ENCODE measurements at regions not wholly inside any gene's neighbourhood (a gene's known extent, or its start where the extent isn't known, plus 50 kb on each side); places are given as distances from the start of the nearest gene placed in this dataset.
A peak's percentile ranks its signal among the peaks of the same experiment; 100 is the strongest.

GRCh38 chr2:228701506-228701905 lies 520.0 kb upstream of the SPHKAP start:
- DNase-seq, result no peak

- no peak for DNase-seq
Measured at GRCh38 chr2:228700638-228701037, 519.2 kb upstream of the SPHKAP start.

GRCh38 chr2:228699888-228700287 lies 518.4 kb upstream of the SPHKAP start:
- no peak for DNase-seq

- DNase-seq, result no peak
Measured at GRCh38 chr2:228699400-228699799, 517.9 kb upstream of the SPHKAP start.

- no peak for DNase-seq
Measured at GRCh38 chr2:228698963-228699362, 517.5 kb upstream of the SPHKAP start.

GRCh38 chr2:228697456-228697855 lies 516.0 kb upstream of the SPHKAP start:
- DNase-seq, result no peak

GRCh38 chr2:228690681-228691080 lies 509.2 kb upstream of the SPHKAP start:
- no peak for DNase-seq

- DNase-seq, result peak; percentile 33
Measured at GRCh38 chr2:228689053-228689452, 507.6 kb upstream of the SPHKAP start.

- no peak for DNase-seq
Measured at GRCh38 chr2:228688007-228688645, 506.6 kb upstream of the SPHKAP start.

GRCh38 chr2:228681979-228682378 lies 500.5 kb upstream of the SPHKAP start:
- no peak for DNase-seq

- DNase-seq, result no peak
Measured at GRCh38 chr2:228681426-228681825, 499.9 kb upstream of the SPHKAP start.

GRCh38 chr2:228678110-228678509 lies 496.6 kb upstream of the SPHKAP start:
- no peak for DNase-seq

GRCh38 chr2:228675646-228676045 lies 494.2 kb upstream of the SPHKAP start:
- no peak for DNase-seq

- no peak for DNase-seq
Measured at GRCh38 chr2:228675091-228675490, 493.6 kb upstream of the SPHKAP start.

GRCh38 chr2:228673876-228674554 lies 492.5 kb upstream of the SPHKAP start:
- DNase-seq, result no peak

- DNase-seq, result no peak
Measured at GRCh38 chr2:228669690-228670089, 488.2 kb upstream of the SPHKAP start.

- no peak for DNase-seq
Measured at GRCh38 chr2:228665232-228665631, 483.7 kb upstream of the SPHKAP start.

- no peak for DNase-seq
Measured at GRCh38 chr2:228658998-228659397, 477.5 kb upstream of the SPHKAP start.

GRCh38 chr2:228657807-228658402 lies 476.4 kb upstream of the SPHKAP start:
- DNase-seq, result peak; percentile 53

- DNase-seq, result no peak
Measured at GRCh38 chr2:228655331-228655730, 473.8 kb upstream of the SPHKAP start.

GRCh38 chr2:228654707-228655106 lies 473.2 kb upstream of the SPHKAP start:
- no peak for DNase-seq

GRCh38 chr2:228653884-228654283 lies 472.4 kb upstream of the SPHKAP start:
- no peak for DNase-seq

GRCh38 chr2:228652366-228652765 lies 470.9 kb upstream of the SPHKAP start:
- DNase-seq, result no peak

- DNase-seq, result no peak
Measured at GRCh38 chr2:228649876-228650275, 468.4 kb upstream of the SPHKAP start.

All from NCI-H748 treated with DMSO at 0.1 percent for 48 hours (cell line).